DMS79 (cell line): ENCODE measurements at regions not wholly inside any gene's neighbourhood (a gene's known extent, or its start where the extent isn't known, plus 50 kb on each side); places are given as distances from the start of the nearest gene placed in this dataset.

Experiments used
- DNase-seq: peaks from one replicate; lab custom pipeline; 2025; lab: John Stamatoyannopoulos, UW

- no peak for DNase-seq
Measured at GRCh38 chr10:113292086-113292485, 260.8 kb upstream of the HABP2 start.

DNA sequence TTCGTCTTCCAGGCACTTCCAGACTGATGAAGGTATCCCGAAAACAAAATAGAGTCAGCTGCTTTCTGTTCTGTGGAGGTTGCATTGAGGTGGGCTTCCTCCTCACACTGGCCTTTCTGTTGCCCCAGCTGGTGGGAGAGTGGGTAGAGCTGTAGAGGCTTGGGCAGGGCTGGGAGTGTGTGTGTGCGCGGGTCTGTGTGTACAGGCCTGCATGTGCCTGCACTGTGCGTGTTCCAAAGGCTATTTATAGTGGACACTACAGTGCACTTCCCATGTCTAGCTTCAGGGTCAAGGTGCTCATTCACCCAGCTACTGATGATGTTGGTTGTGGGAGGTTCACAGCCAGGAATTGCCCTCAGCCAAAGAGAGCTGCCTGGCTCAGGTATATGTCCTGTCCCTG, 260.1 kb upstream of the HABP2 start:
- no peak for DNase-seq

- DNase-seq: no peak
Measured at GRCh38 chr10:113293167-113293566, 259.7 kb upstream of the HABP2 start.

DNA sequence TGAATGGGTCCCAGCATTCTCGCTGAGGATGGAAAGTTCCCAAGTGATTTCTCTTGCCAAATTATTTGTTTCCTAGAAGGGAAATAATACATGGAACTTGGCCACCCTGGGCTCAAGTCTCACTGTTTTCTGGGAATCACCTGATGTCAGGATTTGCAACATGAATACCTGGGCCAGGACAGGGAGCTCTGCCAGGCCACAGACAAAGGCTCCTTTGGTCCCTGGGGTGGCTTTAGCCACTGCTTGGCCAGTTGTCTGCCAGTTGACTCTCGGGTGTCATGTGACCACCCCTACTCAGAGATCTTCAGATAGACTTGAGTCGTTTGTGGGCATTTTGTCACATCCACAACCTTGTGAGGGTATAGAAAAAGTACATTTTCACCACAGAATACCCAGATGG, 258.0 kb upstream of the HABP2 start:
- DNase-seq: no peak

DNA sequence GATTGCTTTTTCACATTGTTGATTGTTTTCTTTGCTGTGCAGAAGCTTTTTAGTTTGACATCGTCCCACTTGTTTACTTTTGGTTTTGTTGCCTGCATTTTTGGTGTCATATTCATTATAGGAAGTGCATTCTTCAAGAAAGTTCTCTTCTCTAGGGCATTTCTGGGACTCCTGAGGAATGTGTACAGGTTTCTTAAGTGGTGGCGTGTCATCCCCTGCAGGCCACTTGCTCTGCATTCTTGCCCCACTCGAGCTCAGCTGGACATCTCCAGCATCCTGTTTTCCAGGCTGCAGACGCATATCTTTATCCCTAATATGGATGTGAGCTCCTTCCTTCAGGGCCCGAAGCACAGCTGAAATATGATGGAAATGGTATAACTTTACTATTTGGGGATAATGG, 255.6 kb upstream of the HABP2 start:
- DNase-seq: no peak

DNA sequence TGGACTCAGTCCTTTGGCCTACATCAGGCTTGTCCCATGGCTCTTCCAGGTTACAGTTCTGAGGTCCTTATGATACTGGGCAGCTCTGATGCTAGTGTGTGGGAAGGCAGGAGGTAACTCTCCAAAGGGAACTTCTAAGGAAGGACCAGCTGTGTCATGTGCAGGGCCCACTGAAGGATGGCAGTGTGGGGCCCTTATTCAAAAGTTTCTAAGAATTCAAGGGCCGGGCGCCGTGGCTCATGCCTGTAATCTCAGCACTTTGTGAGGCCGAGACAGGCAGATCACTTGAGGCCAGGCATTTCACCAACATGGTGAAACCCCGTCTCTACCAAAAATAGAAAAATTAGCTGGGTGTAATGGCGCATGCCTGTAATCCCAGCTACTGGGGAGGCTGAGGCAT, 254.2 kb upstream of the HABP2 start:
- no peak for DNase-seq

DNA sequence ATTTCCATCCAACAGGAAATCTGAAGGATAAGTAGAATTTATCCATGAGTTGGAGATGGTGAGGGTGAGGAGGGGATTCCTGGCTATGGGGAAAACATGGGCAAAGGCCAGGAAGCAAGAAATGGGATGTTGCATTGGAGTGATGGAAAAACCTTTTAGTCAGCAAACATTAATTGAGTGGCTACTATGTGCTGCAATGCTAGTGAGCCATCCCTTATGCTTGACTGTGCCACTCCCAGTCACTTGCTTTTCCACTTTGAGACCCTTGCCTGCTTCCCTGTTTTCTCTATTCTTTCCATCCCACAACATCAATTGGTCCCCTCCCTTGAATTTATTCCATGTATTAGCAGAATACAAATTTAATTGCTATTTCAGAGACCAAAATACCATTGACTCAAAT, 252.7 kb upstream of the HABP2 start:
- no peak for DNase-seq

GRCh38 chr10:113300617-113301016, 252.2 kb upstream of the HABP2 start:
- DNase-seq: no peak

GRCh38 chr10:113301342-113301984, 251.4 kb upstream of the HABP2 start:
- peak; percentile 38 for DNase-seq

DNA sequence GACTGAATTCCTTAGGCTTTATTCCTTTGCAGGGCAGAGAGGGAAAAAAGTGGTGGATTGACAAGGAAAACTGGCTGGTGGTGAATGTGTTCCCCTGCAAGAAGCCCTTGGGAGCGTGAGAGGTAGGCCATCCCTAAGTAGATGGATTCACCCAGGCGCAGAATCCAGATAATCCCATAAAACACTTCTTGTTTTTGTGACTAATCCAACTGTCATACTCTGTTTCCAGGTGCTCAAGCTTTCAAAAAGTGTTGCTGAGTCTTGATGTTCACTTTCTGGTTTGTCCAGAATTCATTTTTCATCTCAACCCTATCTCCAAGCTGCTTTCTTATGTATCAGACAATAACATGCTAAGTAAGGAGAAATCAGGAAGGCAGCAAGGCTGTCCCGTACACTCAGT, 250.8 kb upstream of the HABP2 start:
- no peak for DNase-seq

DNA sequence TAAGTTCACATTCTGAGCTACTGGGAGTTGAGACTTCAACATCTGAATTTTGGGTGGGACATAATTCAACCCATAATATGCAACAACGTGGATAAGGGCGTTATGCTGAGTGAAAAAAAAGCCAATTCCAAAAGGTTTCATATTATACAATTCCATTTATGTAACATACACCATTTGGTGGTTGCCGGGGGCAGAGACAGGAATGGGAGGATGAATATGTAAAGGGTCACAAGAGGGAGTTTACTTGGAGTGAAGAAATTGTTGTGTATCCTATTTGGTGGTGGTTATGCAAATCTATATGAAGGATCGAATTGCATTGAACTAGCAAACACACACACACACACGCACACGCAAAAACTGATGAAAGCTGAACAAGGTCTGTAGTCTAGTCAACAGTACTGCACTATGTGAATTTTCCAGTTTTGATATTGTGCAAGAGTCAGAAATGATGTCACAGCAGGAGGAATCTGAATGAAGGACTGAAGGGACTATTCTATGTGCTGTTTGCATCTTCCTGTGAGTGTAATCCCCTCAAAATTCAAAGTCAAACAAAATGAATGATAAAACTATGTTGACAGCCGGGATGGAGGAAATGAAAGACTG, 249.2 kb upstream of the HABP2 start:
- DNase-seq: no peak

GRCh38 chr10:113304726-113305125, 248.1 kb upstream of the HABP2 start:
- DNase-seq: no peak

GRCh38 chr10:113305871-113306270, 247.0 kb upstream of the HABP2 start:
- no peak for DNase-seq

GRCh38 chr10:113309791-113310190, 243.1 kb upstream of the HABP2 start:
- DNase-seq: no peak

DNA sequence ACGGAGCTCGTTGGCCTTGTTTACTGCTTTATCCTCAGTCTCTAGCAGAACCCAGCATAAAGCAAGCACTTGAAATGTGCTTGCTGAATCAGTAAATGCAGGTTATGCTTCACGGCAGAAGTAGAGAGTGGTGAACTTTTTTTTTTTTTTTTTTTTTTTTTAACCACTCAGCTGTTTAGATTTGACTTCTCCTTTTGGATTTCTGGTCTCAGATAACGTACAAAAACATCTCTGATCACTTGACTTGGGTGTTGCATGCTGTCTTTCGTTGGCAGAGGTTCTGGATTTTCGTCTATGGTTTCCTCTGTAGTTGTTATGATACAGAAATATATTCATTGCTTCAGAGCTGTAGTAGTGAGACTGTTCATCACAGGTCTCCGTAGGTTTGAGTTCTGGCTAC, 242.5 kb upstream of the HABP2 start:
- no peak for DNase-seq

DNA sequence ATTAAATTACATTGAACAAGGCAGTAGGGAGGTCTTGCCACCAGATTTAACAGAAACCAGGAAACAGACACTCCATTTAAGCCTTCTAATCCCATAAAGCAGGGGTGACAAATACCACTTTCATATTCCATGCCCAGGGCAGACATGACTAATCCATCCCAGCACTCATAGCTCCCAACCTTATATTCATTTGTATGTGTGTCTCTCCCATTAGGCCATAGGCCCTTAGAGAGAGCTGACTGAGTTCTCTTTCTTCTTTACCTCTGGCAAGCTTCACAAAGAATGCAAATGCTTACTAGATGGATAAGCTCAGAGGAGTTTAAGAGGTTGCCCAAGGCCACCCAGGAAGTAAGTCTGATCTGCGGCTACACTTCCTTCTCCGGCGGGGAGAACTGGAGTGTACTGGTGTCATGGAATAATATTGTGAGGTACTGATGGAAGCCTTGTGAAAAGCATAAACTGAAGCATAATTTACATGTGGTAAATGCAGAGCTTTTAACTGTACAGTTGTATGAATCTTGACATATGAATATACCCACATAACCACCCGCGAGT, 239.7 kb upstream of the HABP2 start:
- no peak for DNase-seq

GRCh38 chr10:113313722-113314121, 239.1 kb upstream of the HABP2 start:
- DNase-seq: no peak

DNA sequence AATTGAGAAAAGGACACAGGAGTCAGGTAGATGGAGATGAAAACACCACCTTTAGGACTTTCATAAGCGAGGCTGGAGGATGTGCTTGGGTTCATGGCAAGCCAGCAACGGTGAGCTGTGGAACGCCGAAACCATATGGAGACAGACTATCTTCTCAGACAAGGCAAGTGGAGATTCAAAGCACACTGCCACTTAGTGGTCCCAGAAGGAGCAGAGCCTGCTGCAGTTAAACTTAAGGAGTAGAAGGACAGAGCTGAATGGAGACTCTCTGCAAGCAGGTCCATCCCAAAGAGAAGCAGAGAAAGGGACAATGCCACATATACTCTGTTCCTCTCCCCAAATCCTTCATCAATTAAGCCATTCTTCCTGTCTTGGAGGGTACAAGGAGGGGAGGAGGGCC, 236.3 kb upstream of the HABP2 start:
- DNase-seq: no peak

DNA sequence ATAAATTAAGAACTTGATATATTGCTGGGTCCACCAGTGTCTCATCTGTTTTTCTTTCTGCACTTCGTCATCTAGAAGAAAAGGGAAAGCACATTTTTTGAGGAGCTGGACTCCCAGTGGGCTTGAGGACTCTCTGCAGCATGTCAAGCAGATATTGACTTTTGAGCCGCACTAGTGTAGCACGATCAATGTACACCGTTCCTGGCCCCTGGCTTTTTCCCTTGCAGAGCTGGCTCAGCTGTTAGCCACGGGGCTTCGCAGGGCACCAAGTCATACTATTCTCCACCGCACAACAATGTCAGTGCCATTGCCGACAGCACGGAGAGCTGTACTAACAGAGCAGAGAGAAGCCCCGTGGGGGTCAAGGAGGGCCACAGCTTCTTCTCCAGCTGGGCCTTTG, 235.4 kb upstream of the HABP2 start:
- no peak for DNase-seq

- no peak for DNase-seq
Measured at GRCh38 chr10:113319479-113319878, 233.4 kb upstream of the HABP2 start.

GRCh38 chr10:113320211-113320610, 232.6 kb upstream of the HABP2 start:
- no peak for DNase-seq

DNA sequence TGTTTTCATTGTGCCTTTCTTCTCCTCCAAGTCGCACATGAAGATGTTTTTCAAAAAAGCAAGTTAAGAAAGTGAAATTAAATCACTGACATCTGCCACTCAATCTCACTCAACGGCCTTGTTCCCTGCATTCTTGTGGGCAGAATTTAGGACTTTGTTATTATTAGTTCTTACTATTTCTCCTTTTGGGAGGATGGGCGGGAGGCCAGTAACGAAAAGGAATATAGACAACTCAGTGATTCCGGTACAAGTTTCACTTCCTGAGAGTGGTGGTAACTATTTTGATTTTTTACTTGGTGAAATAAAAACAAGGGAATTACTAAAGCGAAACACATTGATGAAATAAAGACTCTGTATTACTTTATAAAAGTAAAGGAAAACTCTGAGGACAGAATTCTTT, 231.9 kb upstream of the HABP2 start:
- no peak for DNase-seq

DNA sequence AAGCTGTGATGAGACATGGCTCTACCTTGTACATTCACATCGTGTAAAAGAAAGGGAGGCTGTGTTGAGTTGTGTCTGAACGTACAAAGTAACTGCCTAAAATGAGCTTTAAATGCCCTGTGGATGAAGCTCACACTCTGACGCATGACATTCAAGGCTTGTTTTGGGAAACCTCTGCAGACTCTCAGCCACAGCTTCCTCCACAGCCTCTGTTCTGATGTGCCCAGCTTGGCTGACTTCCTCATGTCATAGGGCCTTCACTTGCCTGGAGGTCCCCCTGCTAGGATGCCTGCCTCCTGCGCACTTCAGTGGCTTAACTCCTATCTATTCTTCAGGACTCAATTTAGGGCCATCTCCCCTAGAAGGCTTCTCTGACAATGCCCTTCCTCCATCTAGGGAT, 230.0 kb upstream of the HABP2 start:
- DNase-seq: no peak

DNA sequence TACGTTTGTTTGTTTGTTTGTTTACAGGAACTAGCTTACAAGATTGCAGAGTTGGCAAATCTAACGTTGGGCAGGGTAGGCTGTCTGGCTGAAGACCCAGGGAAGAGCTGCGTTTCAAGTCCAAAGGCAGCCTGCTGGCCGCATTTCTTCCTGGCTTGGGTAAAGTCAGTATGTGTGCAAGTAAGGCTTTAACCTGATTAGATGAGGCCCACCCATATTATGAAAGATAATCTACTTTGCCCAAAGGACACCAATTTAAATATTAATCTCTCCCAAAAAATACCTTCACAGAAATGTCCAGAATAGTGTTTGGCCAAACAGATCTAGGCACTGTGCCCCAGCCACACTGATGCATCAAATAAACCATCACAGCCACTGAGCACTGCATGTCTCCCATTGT, 228.9 kb upstream of the HABP2 start:
- no peak for DNase-seq
